ENCODE measurements at regions not wholly inside any gene's neighbourhood (a gene's known extent, or its start where the extent isn't known, plus 50 kb on each side); places are given as distances from the start of the nearest gene placed in this dataset.

DNA sequence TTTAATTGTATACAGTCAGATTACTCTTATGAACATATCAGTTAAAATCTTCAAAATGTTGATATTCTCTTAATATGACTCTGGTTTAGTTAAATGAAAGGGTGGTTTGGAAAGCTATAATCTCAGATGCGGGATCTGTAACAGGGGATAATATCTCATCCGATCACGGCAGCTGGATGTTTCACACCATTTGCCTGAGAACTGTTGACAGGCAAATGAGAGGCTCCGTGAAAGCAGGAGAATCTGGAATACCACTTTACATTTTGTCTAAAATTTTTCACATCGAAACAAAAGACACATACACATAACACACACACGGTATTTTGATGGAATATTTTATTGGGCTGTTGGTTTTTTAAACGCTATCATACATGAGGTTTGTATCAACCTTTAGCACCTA lies 518.6 kb upstream of the SLC39A10 start:
- Histone ChIP-seq H3K4ac (replicated peaks; ENCODE audit: insufficient read length, low read depth, low read length) (no peak overlapping the region), H4K5ac (ENCODE audit: insufficient read length, low read depth, low read length) (no peak overlapping the region), H4K20me1 (replicated peaks in 1 of 2; ENCODE audit: control insufficient read depth in 1 of 2, insufficient read depth in 2 of 2, low read length in 2 of 2) (no peaks in the 10 kb centered on the region), H3K27ac (ENCODE audit: low read depth, low read length) (no peak overlapping the region), H2BK15ac (ENCODE audit: low read length) (no peak overlapping the region), H3K56ac (replicated peaks; ENCODE audit: insufficient read length, low read depth, low read length) (no peak overlapping the region), H3K4me2 (ENCODE audit: insufficient read depth in 1 of 2, low read depth in 2 of 2, low read length in 2 of 2) (no peak overlapping the region), H2BK120ac (replicated peaks; ENCODE audit: low read depth, low read length) (no peak overlapping the region), H3K4me3 (ENCODE audit: extremely low read depth in 1 of 4, insufficient read depth in 2 of 4, low read depth in 3 of 4, low read length in 4 of 4) (no peak overlapping the region), H3K27me3 (replicated peaks in 1 of 4; ENCODE audit: control insufficient read depth in 3 of 4, extremely low read depth in 1 of 4, insufficient read depth in 3 of 4, low read length in 3 of 4) (no peaks in the 10 kb centered on the region), H3K79me2 (ENCODE audit: control insufficient read depth in 1 of 2, insufficient read depth in 2 of 2, low read length in 2 of 2) (no peaks in the 10 kb centered on the region), H2AFZ (ENCODE audit: low read length) (no peak overlapping the region), H3K23ac (ENCODE audit: insufficient read length) (no peak overlapping the region), H3K36me3 (ENCODE audit: control insufficient read depth in 2 of 4, insufficient read depth in 4 of 4, low read length in 3 of 4) (no peaks in the 10 kb centered on the region), H4K8ac (ENCODE audit: extremely low read depth, insufficient read depth, low read length) (no peak overlapping the region), H2AK5ac (ENCODE audit: low read depth, low read length) (no peak overlapping the region), H2BK12ac (ENCODE audit: low read depth, low read length) (no peak overlapping the region), H3K79me1 (ENCODE audit: low read depth, low read length) (no peaks in the 10 kb centered on the region), H3K18ac (ENCODE audit: extremely low read depth, low read length) (no peak overlapping the region), H3K4me1 (replicated peaks in 1 of 4; ENCODE audit: control insufficient read depth in 3 of 4, insufficient read depth in 4 of 4, low read length in 3 of 4) (no peaks in the 10 kb centered on the region), H4K91ac (replicated peaks; ENCODE audit: insufficient read length, low read length) (no peak overlapping the region), H3K9me3 (ENCODE audit: insufficient read depth in 2 of 2, low read depth in 1 of 2, low read length in 1 of 2) (no peaks in the 10 kb centered on the region), H3K14ac (ENCODE audit: insufficient read length) (no peak overlapping the region), H3K9ac (replicated peaks in 1 of 4; ENCODE audit: extremely low read depth in 1 of 4, low read depth in 3 of 4, low read length in 3 of 4) (no peak overlapping the region), H2BK5ac (ENCODE audit: low read depth, low read length) (no peak overlapping the region), H3K23me2 (ENCODE audit: low read depth, low read length) (no peaks in the 10 kb centered on the region), H2BK20ac (ENCODE audit: low read length) (no peak overlapping the region)
- CTCF ChIA-PET (ENCODE audit: partially characterized antibody): no interaction called here
- POLR2A ChIA-PET (ENCODE audit: partially characterized antibody): no interaction called here
- 90% methylated on average over 7 of the region's 7 CpGs; no CpG with 5 or more reads in 1 of the 2 experiments for WGBS, 2 experiments (ENCODE audit: extremely low coverage in 1 of 2, insufficient coverage in 1 of 2, insufficient read length in 1 of 2, insufficient replicate concordance in 2 of 2, low coverage in 1 of 2, low lambda C conversion rate in 2 of 2, missing lambda C conversion rate in 1 of 2)
- FAIRE-seq: no peak
- TF ChIP-seq, protein P1, sequence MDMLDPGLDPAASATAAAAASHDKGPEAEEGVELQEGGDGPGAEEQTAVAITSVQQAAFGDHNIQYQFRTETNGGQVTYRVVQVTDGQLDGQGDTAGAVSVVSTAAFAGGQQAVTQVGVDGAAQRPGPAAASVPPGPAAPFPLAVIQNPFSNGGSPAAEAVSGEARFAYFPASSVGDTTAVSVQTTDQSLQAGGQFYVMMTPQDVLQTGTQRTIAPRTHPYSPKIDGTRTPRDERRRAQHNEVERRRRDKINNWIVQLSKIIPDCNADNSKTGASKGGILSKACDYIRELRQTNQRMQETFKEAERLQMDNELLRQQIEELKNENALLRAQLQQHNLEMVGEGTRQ (IDR thresholded peaks at IDR 0.05; ENCODE audit: low read length): no peak
- TF ChIP-seq POLR2AphosphoS5 (IDR thresholded peaks at IDR 0.05; ENCODE audit: low read depth, low read length) (no peak), NANOG (IDR thresholded peaks at IDR 0.05; ENCODE audit: insufficient read depth, low read depth, low read length, poor library complexity, severe bottlenecking) (no peak), TAF1 (IDR thresholded peaks at IDR 0.05; ENCODE audit: low read depth, low read length) (no peak)
- DNase-seq (ENCODE audit: low read depth in 1 of 2, low spot score in 2 of 2): no peak
